Colonic mucosa (tissue), 4 donors: ENCODE measurements at regions not wholly inside any gene's neighbourhood (a gene's known extent, or its start where the extent isn't known, plus 50 kb on each side); places are given as distances from the start of the nearest gene placed in this dataset.
"Not testable (repeated sequence)": the region's sequence is repeated elsewhere in the genome, so short reads cannot be mapped to it uniquely, and the experiment has no call there.

Source experiments
- DNase-seq: peaks from one replicate; pipeline ENCODE4 v3.0.0-alpha.2; 2020
- H3K27ac ChIP-seq: fragments of 200-600 bp; one replicate; pipeline ENCODE4 v1.8.0; 2021
- H3K27me3 ChIP-seq: fragments of 200-600 bp; one replicate; pipeline ENCODE4 v1.8.0; 2021
- H3K36me3 ChIP-seq: fragments of 200-600 bp; one replicate; pipeline ENCODE4 v1.8.0; 2021
- H3K4me1 ChIP-seq: fragments of 200-600 bp; one replicate; pipeline ENCODE4 v1.8.0; 2021; ENCODE audit warnings: mild to moderate bottlenecking
- H3K4me3 ChIP-seq: fragments of 200-600 bp; one replicate; pipeline ENCODE4 v1.8.0; 2021
- H3K9ac ChIP-seq, 2 donors: one replicate each; pipeline ENCODE4 v1.7.0; 2013; ENCODE audit warnings: control low read depth in 2 of 2, low read depth in 2 of 2, low read length in 2 of 2
- H3K9me3 ChIP-seq: fragments of 200-600 bp; one replicate; pipeline ENCODE4 v1.8.0; 2021
- intact Hi-C: fragments of 100-400 bp; cut with DNase I; formaldehyde crosslinking; loops from one replicate; pipeline ENCODE4 v1.14.1; 2022
- TF ChIP-seq, protein P1 (sequence below): fragments of 200-600 bp; IDR thresholded peaks from one replicate; pipeline ENCODE4 v1.8.0; 2022; ENCODE audit warnings: antibody characterized with exemption, mild to moderate bottlenecking
- donor health status: healthy.
- donor health status: DM: no; HTN: no; CAD: no.
- donor health status: DM: no; HTN: no; CAD: no.

GRCh38 chr5:27091858-27092257 lies 53.5 kb upstream of the CDH9 start:
- Histone ChIP-seq H3K36me3 (no peaks in the 10 kb centered on the region), H3K9ac (no peak overlapping the region), H3K4me3 (no peak overlapping the region), H3K9me3 (no peaks in the 10 kb centered on the region), H3K4me1 (no peaks in the 10 kb centered on the region), H3K27me3 (no peaks in the 10 kb centered on the region), H3K27ac (no peak overlapping the region)
- TF ChIP-seq, protein P1, sequence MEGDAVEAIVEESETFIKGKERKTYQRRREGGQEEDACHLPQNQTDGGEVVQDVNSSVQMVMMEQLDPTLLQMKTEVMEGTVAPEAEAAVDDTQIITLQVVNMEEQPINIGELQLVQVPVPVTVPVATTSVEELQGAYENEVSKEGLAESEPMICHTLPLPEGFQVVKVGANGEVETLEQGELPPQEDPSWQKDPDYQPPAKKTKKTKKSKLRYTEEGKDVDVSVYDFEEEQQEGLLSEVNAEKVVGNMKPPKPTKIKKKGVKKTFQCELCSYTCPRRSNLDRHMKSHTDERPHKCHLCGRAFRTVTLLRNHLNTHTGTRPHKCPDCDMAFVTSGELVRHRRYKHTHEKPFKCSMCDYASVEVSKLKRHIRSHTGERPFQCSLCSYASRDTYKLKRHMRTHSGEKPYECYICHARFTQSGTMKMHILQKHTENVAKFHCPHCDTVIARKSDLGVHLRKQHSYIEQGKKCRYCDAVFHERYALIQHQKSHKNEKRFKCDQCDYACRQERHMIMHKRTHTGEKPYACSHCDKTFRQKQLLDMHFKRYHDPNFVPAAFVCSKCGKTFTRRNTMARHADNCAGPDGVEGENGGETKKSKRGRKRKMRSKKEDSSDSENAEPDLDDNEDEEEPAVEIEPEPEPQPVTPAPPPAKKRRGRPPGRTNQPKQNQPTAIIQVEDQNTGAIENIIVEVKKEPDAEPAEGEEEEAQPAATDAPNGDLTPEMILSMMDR: no peak
- intact Hi-C loops: no loop called here
- DNase-seq: no peak

DNA sequence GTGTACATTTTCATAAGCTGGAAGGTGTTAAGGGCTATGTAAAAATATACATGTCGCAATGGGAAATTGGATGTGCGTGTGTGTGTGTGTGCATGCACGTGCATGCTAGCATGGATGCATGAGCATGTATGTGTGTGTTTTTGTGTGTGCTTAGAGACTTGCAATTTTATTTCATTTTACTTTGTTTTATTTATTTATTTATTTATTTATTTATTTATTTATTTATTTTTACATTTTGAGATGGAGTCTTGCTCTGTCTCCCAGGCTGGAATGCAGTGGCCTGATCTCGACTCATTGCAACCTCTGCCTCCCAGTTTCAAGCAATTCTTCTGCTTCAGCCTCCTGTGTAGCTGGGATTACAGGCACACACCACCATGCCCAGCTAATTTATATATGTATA lies 50.4 kb upstream of the CDH9 start:
- H3K9ac ChIP-seq, intact Hi-C loops, H3K27me3 ChIP-seq, H3K4me1 ChIP-seq, H3K4me3 ChIP-seq, H3K27ac ChIP-seq, H3K36me3 ChIP-seq, H3K9me3 ChIP-seq, DNase-seq: not testable (repeated sequence)
